Brain microvascular endothelial cell (primary cell): ENCODE measurements at regions not wholly inside any gene's neighbourhood (a gene's known extent, or its start where the extent isn't known, plus 50 kb on each side); places are given as distances from the start of the nearest gene placed in this dataset.

Source experiments
- DNase-seq: peaks from one replicate; pipeline ENCODE4 v3.0.0-alpha.2; 2020
- H3K27ac ChIP-seq: fragments of 250-450 bp; sonication (Bioruptor Pico); 2 replicates; pipeline ENCODE4 v1.5.1; 2020; ENCODE audit warnings: mild to moderate bottlenecking, moderate library complexity
- H3K27me3 ChIP-seq: fragments of 250-450 bp; sonication (Bioruptor Pico); replicated peaks from 2 replicates; pipeline ENCODE4 v1.5.1; 2020; ENCODE audit warnings: mild to moderate bottlenecking
- H3K36me3 ChIP-seq: fragments of 250-450 bp; sonication (Bioruptor Pico); replicated peaks from 2 replicates; pipeline ENCODE4 v1.5.1; 2020; ENCODE audit warnings: mild to moderate bottlenecking
- H3K4me3 ChIP-seq: 2 replicates; pipeline ENCODE4 v1.5.1; 2011; ENCODE audit warnings: low read depth, mild to moderate bottlenecking, control low read depth, low read length, moderate library complexity
- CTCF ChIP-seq: IDR thresholded peaks from 2 replicates; pipeline ENCODE4 v1.5.1; 2011; ENCODE audit warnings: low read depth, mild to moderate bottlenecking, moderate library complexity, low read length, control low read depth, inconsistent platforms; ENCODE audit errors: missing control alignments
- in situ Hi-C: cut with HindIII; loops from 2 replicates; pipeline ENCODE4 v1.10.0; 2017; ENCODE audit warnings: low sequenced_read_pairs, low pct_ligation_motif_present

GRCh38 chr5:118461436-118461835 is 526.9 kb downstream of the DTWD2 start:
- H3K4me3 ChIP-seq: no peak overlapping the region
- in situ Hi-C loops: no loop called here
- TF ChIP-seq CTCF: no peak
- no peaks in the 10 kb centered on the region for H3K27me3 ChIP-seq
- no peak for DNase-seq
- no peaks in the 10 kb centered on the region for H3K36me3 ChIP-seq
- H3K27ac ChIP-seq: no peak overlapping the region

- H3K4me3 ChIP-seq: no peak overlapping the region
- no peaks in the 10 kb centered on the region for H3K27me3 ChIP-seq
- in situ Hi-C loops: no loop called here
- no peaks in the 10 kb centered on the region for H3K36me3 ChIP-seq
- TF ChIP-seq CTCF: no peak
- DNase-seq: no peak
- H3K27ac ChIP-seq: no peak overlapping the region
Measured at GRCh38 chr5:118459490-118459889, 528.9 kb downstream of the DTWD2 start.

GRCh38 chr5:118456085-118456484 is 532.3 kb downstream of the DTWD2 start:
- Histone ChIP-seq H3K36me3 (no peaks in the 10 kb centered on the region), H3K27me3 (no peaks in the 10 kb centered on the region), H3K4me3 (no peak overlapping the region), H3K27ac (no peak overlapping the region)
- in situ Hi-C loops: no loop called here
- TF ChIP-seq CTCF: no peak
- DNase-seq: no peak

GRCh38 chr5:118451697-118452247 is 536.6 kb downstream of the DTWD2 start:
- DNase-seq: no peak
- in situ Hi-C loops: no loop called here
- Histone ChIP-seq H3K27me3 (no peaks in the 10 kb centered on the region), H3K27ac (no peak overlapping the region), H3K36me3 (no peaks in the 10 kb centered on the region), H3K4me3 (no peak overlapping the region)
- TF ChIP-seq CTCF: no peak

GRCh38 chr5:118450554-118451332 is 537.6 kb downstream of the DTWD2 start:
- TF ChIP-seq CTCF: no peak
- Histone ChIP-seq H3K27ac (no peak overlapping the region), H3K36me3 (no peaks in the 10 kb centered on the region), H3K27me3 (no peaks in the 10 kb centered on the region), H3K4me3 (no peak overlapping the region)
- DNase-seq: no peak
- in situ Hi-C loops: no loop called here
